ENCODE measurements at regions not wholly inside any gene's neighbourhood (a gene's known extent, or its start where the extent isn't known, plus 50 kb on each side); places are given as distances from the start of the nearest gene placed in this dataset.

DNA sequence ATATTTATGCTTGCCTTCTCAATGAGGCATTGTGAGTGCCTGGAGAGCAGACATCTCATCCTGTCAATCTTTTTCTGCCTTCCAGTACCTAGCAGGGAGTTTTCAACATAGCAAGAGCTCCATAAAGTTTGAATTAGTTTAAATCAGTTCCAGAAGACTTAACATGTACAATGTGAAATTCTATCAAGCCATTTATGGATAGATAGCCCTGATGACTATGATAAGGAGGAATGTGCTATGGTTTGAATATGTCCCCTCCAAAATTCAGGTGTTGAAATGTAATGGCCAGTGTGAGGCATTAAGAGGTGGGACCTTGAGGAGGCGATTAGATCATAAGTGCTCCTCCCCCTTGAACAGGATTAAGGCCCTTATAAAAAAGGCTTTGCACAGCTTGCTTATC lies 306.9 kb upstream of the SMARCA2 start:
- Mint-ChIP-seq H3K4me1 (ENCODE audit: unreplicated experiment) (no peaks in the 10 kb centered on the region), H3K36me3 (ENCODE audit: unreplicated experiment) (no peaks in the 10 kb centered on the region), H3K9me3 (ENCODE audit: unreplicated experiment) (no peaks in the 10 kb centered on the region), H3K4me3 (ENCODE audit: unreplicated experiment) (no peak overlapping the region), H3K27me3 (ENCODE audit: unreplicated experiment) (no peaks in the 10 kb centered on the region), H3K27ac (ENCODE audit: unreplicated experiment) (no peak overlapping the region)
- TF ChIP-seq, protein P1, sequence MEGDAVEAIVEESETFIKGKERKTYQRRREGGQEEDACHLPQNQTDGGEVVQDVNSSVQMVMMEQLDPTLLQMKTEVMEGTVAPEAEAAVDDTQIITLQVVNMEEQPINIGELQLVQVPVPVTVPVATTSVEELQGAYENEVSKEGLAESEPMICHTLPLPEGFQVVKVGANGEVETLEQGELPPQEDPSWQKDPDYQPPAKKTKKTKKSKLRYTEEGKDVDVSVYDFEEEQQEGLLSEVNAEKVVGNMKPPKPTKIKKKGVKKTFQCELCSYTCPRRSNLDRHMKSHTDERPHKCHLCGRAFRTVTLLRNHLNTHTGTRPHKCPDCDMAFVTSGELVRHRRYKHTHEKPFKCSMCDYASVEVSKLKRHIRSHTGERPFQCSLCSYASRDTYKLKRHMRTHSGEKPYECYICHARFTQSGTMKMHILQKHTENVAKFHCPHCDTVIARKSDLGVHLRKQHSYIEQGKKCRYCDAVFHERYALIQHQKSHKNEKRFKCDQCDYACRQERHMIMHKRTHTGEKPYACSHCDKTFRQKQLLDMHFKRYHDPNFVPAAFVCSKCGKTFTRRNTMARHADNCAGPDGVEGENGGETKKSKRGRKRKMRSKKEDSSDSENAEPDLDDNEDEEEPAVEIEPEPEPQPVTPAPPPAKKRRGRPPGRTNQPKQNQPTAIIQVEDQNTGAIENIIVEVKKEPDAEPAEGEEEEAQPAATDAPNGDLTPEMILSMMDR (IDR thresholded peaks at IDR 0.05): no peak
- no peak for DNase-seq (ENCODE audit: extremely low spot score, unreplicated experiment)

DNA sequence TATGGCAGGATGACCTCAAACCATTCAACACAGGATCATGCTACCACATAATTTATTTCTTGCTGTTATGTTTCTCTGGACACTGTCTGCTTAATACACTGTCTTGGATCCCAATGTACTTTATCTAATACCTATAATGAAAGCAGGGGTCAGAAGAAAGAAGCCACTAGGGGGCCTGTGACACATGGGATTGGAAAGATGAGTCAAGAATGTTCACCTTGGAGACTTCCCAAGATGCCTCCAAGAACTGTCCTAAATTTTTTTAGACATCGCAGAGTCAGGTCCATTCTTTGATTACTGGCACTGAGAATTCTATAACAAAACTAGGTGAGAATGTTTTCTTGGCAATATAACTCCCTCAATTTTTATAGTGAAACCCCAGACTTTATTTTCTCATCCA lies 305.8 kb upstream of the SMARCA2 start:
- H3K36me3 Mint-ChIP-seq (ENCODE audit: unreplicated experiment): no peaks in the 10 kb centered on the region
- no peak overlapping the region for H3K4me3 Mint-ChIP-seq (ENCODE audit: unreplicated experiment)
- no peaks in the 10 kb centered on the region for H3K27me3 Mint-ChIP-seq (ENCODE audit: unreplicated experiment)
- H3K27ac Mint-ChIP-seq (ENCODE audit: unreplicated experiment): no peak overlapping the region
- H3K4me1 Mint-ChIP-seq (ENCODE audit: unreplicated experiment): no peaks in the 10 kb centered on the region
- H3K9me3 Mint-ChIP-seq (ENCODE audit: unreplicated experiment): no peaks in the 10 kb centered on the region
- DNase-seq (ENCODE audit: extremely low spot score, unreplicated experiment): no peak
- TF ChIP-seq, protein P1 (IDR thresholded peaks at IDR 0.05): no peak

DNA sequence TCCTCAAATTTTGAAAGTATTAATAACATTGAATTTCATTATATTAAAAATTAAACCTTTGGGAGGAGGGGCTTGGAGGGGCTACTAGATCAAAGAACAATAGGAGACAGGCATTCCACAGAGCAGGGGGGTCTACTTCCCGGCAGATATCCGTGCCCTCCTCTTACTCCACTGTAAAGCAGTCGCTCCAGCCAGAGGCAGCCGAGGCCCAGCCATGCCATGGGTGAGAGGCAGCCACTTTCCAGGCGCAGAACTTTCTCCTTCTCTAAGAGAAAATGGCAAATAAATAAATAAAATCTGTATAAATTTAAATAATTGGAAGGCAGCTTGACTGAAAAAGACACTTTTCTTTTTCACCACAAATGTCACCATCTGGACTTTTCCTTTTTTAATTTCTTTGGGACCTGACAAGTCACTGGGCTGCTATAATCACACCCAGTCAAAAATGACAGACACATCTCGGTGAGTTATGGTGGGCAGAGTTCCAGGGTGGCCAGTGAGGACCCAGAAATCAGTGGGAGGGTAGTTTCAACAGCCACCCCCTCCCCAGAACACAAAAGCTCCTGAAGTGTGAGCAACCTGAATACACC lies 302.2 kb upstream of the SMARCA2 start:
- DNase-seq (ENCODE audit: extremely low spot score, unreplicated experiment): no peak
- H3K36me3 Mint-ChIP-seq (ENCODE audit: unreplicated experiment): no peaks in the 10 kb centered on the region
- no peaks in the 10 kb centered on the region for H3K9me3 Mint-ChIP-seq (ENCODE audit: unreplicated experiment)
- no peak overlapping the region for H3K27ac Mint-ChIP-seq (ENCODE audit: unreplicated experiment)
- no peaks in the 10 kb centered on the region for H3K4me1 Mint-ChIP-seq (ENCODE audit: unreplicated experiment)
- H3K27me3 Mint-ChIP-seq (ENCODE audit: unreplicated experiment): no peaks in the 10 kb centered on the region
- no peak overlapping the region for H3K4me3 Mint-ChIP-seq (ENCODE audit: unreplicated experiment)
- TF ChIP-seq, protein P1 (IDR thresholded peaks at IDR 0.05): no peak

DNA sequence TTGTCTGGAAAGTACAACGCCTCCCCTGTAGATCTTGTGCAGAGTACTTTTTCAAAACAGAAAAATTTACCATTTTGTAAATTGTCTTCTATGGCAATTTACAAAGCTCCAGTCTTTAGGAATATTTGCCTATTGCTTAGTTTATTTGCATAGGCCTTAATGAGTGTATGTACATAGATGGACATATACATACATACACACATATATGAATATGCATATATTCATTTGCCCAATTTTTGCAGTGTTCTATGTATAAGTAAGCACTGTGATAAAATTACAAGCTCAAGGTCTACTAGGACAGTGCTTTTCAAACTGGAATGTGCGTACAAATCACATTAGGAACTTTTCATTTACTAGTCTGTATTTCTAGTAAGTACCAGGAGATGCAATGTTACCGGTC lies 301.3 kb upstream of the SMARCA2 start:
- H3K4me1 Mint-ChIP-seq (ENCODE audit: unreplicated experiment): no peaks in the 10 kb centered on the region
- no peaks in the 10 kb centered on the region for H3K27me3 Mint-ChIP-seq (ENCODE audit: unreplicated experiment)
- no peak overlapping the region for H3K4me3 Mint-ChIP-seq (ENCODE audit: unreplicated experiment)
- no peak overlapping the region for H3K27ac Mint-ChIP-seq (ENCODE audit: unreplicated experiment)
- no peak for DNase-seq (ENCODE audit: extremely low spot score, unreplicated experiment)
- H3K9me3 Mint-ChIP-seq (ENCODE audit: unreplicated experiment): peaks cover 2% of the 10 kb centered on the region
- H3K36me3 Mint-ChIP-seq (ENCODE audit: unreplicated experiment): no peaks in the 10 kb centered on the region
- TF ChIP-seq, protein P1 (IDR thresholded peaks at IDR 0.05): no peak

DNA sequence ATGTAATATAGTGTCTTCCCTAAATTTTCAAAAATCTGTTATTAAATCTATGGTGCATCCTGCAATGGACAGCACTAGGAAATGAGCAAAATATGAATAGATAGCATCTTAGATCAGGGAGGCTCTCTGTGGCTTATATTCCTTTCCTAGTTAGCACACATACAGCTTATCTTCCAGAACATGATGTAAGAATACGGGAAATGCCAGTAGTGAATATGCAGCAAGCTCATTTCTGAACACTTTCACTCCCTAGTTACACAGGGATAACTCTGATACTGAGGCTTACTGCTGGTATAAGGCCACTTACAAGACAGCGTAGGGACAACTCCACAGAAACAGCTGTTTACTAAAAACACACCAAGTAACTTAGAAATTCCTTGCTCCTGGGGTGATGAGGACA lies 297.3 kb upstream of the SMARCA2 start:
- Mint-ChIP-seq H3K4me3 (ENCODE audit: unreplicated experiment) (no peak overlapping the region), H3K9me3 (ENCODE audit: unreplicated experiment) (peaks cover 4% of the 10 kb centered on the region), H3K27ac (ENCODE audit: unreplicated experiment) (no peak overlapping the region), H3K27me3 (ENCODE audit: unreplicated experiment) (no peaks in the 10 kb centered on the region), H3K4me1 (ENCODE audit: unreplicated experiment) (no peaks in the 10 kb centered on the region), H3K36me3 (ENCODE audit: unreplicated experiment) (no peaks in the 10 kb centered on the region)
- no peak for DNase-seq (ENCODE audit: extremely low spot score, unreplicated experiment)
- TF ChIP-seq, protein P1 (IDR thresholded peaks at IDR 0.05): no peak

All from osteocyte (in vitro differentiated cells).